Thyroid gland (tissue), 4 donors: ENCODE measurements at regions not wholly inside any gene's neighbourhood (a gene's known extent, or its start where the extent isn't known, plus 50 kb on each side); places are given as distances from the start of the nearest gene placed in this dataset.

Source experiments
- DNase-seq, 2 donors: peaks; one replicate each; pipeline ENCODE4 v3.0.0-alpha.2; 2019
- H3K27ac ChIP-seq, 3 donors: fragments of 200-600 bp; sonication (generic); 1 replicate in 2 of 3; 2 replicates in 1 of 3; pipeline ENCODE4 v1.5.1; 2016 to 2019; ENCODE audit warnings: mild to moderate bottlenecking in 1 of 3, moderate library complexity in 1 of 3
- H3K27me3 ChIP-seq: fragments of 200-600 bp; sonication (generic); one replicate; pipeline ENCODE4 v1.5.1; 2019
- H3K36me3 ChIP-seq, 2 donors: fragments of 200-600 bp; sonication (generic); one replicate each; pipeline ENCODE4 v1.5.1; 2016 to 2019
- H3K4me1 ChIP-seq, 2 donors: fragments of 200-600 bp; sonication (generic); one replicate each; pipeline ENCODE4 v1.5.1; 2017 to 2019
- H3K4me3 ChIP-seq, 3 donors: fragments of 200-600 bp; sonication (generic); replicated peaks in 1 of 3; 1 replicate in 2 of 3; 2 replicates in 1 of 3; pipeline ENCODE4 v1.5.1; 2016; ENCODE audit warnings: mild to moderate bottlenecking in 1 of 3
- H3K9me3 ChIP-seq: fragments of 200-600 bp; sonication (generic); one replicate; pipeline ENCODE4 v1.5.1; 2017
- CTCF ChIP-seq, 6 experiments: fragments of 200-600 bp in 3 of 6; fragments of 450-650 bp in 3 of 6; sonication (generic) in 3 of 6; IDR thresholded peaks; one replicate each; pipeline ENCODE4 v1.5.1; 2016 to 2019; ENCODE audit warnings: antibody characterized with exemption in 6 of 6, mild to moderate bottlenecking in 2 of 6, inconsistent platforms in 1 of 6, moderate library complexity in 1 of 6
- POLR2A ChIP-seq, 2 donors: fragments of 450-650 bp; IDR thresholded peaks; one replicate each; pipeline ENCODE4 v1.6.1; 2017; ENCODE audit warnings: antibody characterized with exemption in 2 of 2, mild to moderate bottlenecking in 2 of 2, moderate library complexity in 1 of 2
- WGBS, 2 donors: methylation state at CpG; one replicate each; pipeline ENCODE4 v1.1.5; 2017; 5-methylcytosine and 5-hydroxymethylcytosine counted together
- intact Hi-C: fragments of 100-400 bp; cut with DNase I; formaldehyde crosslinking; loops from one replicate; pipeline ENCODE4 v1.15.1; 2023

- Histone ChIP-seq H3K27ac (no peak overlapping the region), H3K27me3 (no peaks in the 10 kb centered on the region), H3K4me1 (no peaks in the 10 kb centered on the region), H3K9me3 (no peaks in the 10 kb centered on the region), H3K4me3 (no peak overlapping the region), H3K36me3 (no peaks in the 10 kb centered on the region)
- DNase-seq, result no peak
- no peak for TF ChIP-seq CTCF (IDR thresholded peaks at IDR 0.05)
- TF ChIP-seq POLR2A (IDR thresholded peaks at IDR 0.05), result no peak
- 56 to 60% methylated on average over 2 of the region's 2 CpGs for WGBS, 2 donors
- intact Hi-C loops, result no loop called here
Measured at GRCh38 chr1:106676021-106676420, 380.5 kb upstream of the PRMT6 start.

GRCh38 chr1:106677181-106677580 lies 379.3 kb upstream of the PRMT6 start:
- TF ChIP-seq POLR2A (IDR thresholded peaks at IDR 0.05) (no peak), CTCF (IDR thresholded peaks at IDR 0.05) (no peak)

GRCh38 chr1:106677721-106678120 lies 378.8 kb upstream of the PRMT6 start:
- no peaks in the 10 kb centered on the region for H3K9me3 ChIP-seq
- H3K36me3 ChIP-seq, result no peaks in the 10 kb centered on the region
- H3K27ac ChIP-seq, result no peak overlapping the region
- H3K4me3 ChIP-seq, result no peak overlapping the region
- no peak for DNase-seq
- no peaks in the 10 kb centered on the region for H3K27me3 ChIP-seq
- TF ChIP-seq CTCF (IDR thresholded peaks at IDR 0.05), result no peak
- no peak for TF ChIP-seq POLR2A (IDR thresholded peaks at IDR 0.05)
- 40 to 45% methylated on average over 3 of the region's 3 CpGs for WGBS, 2 donors
- intact Hi-C loops, result no loop called here
- no peaks in the 10 kb centered on the region for H3K4me1 ChIP-seq

More at GRCh38 chr1:106677181-106677580, 379.3 kb upstream of the PRMT6 start:
- Histone ChIP-seq H3K27ac (no peak overlapping the region), H3K36me3 (no peaks in the 10 kb centered on the region), H3K27me3 (no peaks in the 10 kb centered on the region), H3K4me3 (no peak overlapping the region), H3K9me3 (no peaks in the 10 kb centered on the region), H3K4me1 (no peaks in the 10 kb centered on the region)
- intact Hi-C loops, result no loop called here
- DNase-seq, result no peak
- WGBS, 2 donors, result 81 to 83% methylated on average over 3 of the region's 3 CpGs

- intact Hi-C loops, result no loop called here
- TF ChIP-seq POLR2A (IDR thresholded peaks at IDR 0.05), result no peak
- TF ChIP-seq CTCF (IDR thresholded peaks at IDR 0.05), result no peak
- no peak overlapping the region for H3K4me3 ChIP-seq
- no peak for DNase-seq
- no peaks in the 10 kb centered on the region for H3K9me3 ChIP-seq
- H3K27ac ChIP-seq, result no peak overlapping the region
- 91% methylated on average over 3 of the region's 3 CpGs for WGBS, 2 donors
- no peaks in the 10 kb centered on the region for H3K4me1 ChIP-seq
- H3K27me3 ChIP-seq, result no peaks in the 10 kb centered on the region
- no peaks in the 10 kb centered on the region for H3K36me3 ChIP-seq
Measured at GRCh38 chr1:106678279-106679050, 378.0 kb upstream of the PRMT6 start.

- Histone ChIP-seq H3K4me1 (no peaks in the 10 kb centered on the region), H3K27me3 (no peaks in the 10 kb centered on the region), H3K9me3 (no peaks in the 10 kb centered on the region), H3K36me3 (no peaks in the 10 kb centered on the region), H3K4me3 (no peak overlapping the region), H3K27ac (no peak overlapping the region)
- intact Hi-C loops, result no loop called here
- no peak for DNase-seq
- TF ChIP-seq CTCF (IDR thresholded peaks at IDR 0.05) (no peak), POLR2A (IDR thresholded peaks at IDR 0.05) (no peak)
- WGBS, 2 donors, result 67 to 69% methylated on average over 1 of the region's 1 CpG
Measured at GRCh38 chr1:106680216-106680615, 376.3 kb upstream of the PRMT6 start.
